ENCODE measurements at regions not wholly inside any gene's neighbourhood (a gene's known extent, or its start where the extent isn't known, plus 50 kb on each side); places are given as distances from the start of the nearest gene placed in this dataset.
"Not testable (repeated sequence)": the region's sequence is repeated elsewhere in the genome, so short reads cannot be mapped to it uniquely, and the experiment has no call there.

GRCh38 chr10:36026081-36026480 lies 384.0 kb upstream of the FZD8 start:
- no peak for FAIRE-seq

GRCh38 chr10:36023939-36024338 lies 381.8 kb upstream of the FZD8 start:
- FAIRE-seq: no peak

GRCh38 chr10:36021096-36021495 lies 379.0 kb upstream of the FZD8 start:
- no peak for FAIRE-seq

GRCh38 chr10:36019749-36020148 lies 377.7 kb upstream of the FZD8 start:
- no peak for FAIRE-seq

- no peak for FAIRE-seq
Observed at GRCh38 chr10:36018996-36019395, 376.9 kb upstream of the FZD8 start.

GRCh38 chr10:36017137-36017536 lies 375.0 kb upstream of the FZD8 start:
- FAIRE-seq: no peak

GRCh38 chr10:36007369-36007768 lies 365.3 kb upstream of the FZD8 start:
- FAIRE-seq: no peak

GRCh38 chr10:36003688-36004087 lies 361.6 kb upstream of the FZD8 start:
- FAIRE-seq: no peak

- FAIRE-seq: no peak
Observed at GRCh38 chr10:36003031-36003600, 361.0 kb upstream of the FZD8 start.

- FAIRE-seq: no peak
Observed at GRCh38 chr10:36002445-36002844, 360.3 kb upstream of the FZD8 start.

GRCh38 chr10:36000754-36001153 lies 358.7 kb upstream of the FZD8 start:
- FAIRE-seq: not testable (repeated sequence)

GRCh38 chr10:35998026-35998425 lies 355.9 kb upstream of the FZD8 start:
- peak; percentile 98 for FAIRE-seq

- FAIRE-seq: no peak
Observed at GRCh38 chr10:35995485-35995884, 353.4 kb upstream of the FZD8 start.

GRCh38 chr10:35993591-35994515 lies 351.8 kb upstream of the FZD8 start:
- no peak for FAIRE-seq

GRCh38 chr10:35992107-35992506 lies 350.0 kb upstream of the FZD8 start:
- no peak for FAIRE-seq

- no peak for FAIRE-seq
Observed at GRCh38 chr10:35986756-35987502, 344.8 kb upstream of the FZD8 start.

- FAIRE-seq: no peak
Observed at GRCh38 chr10:35979116-35979515, 337.0 kb upstream of the FZD8 start.

- FAIRE-seq: not testable (repeated sequence)
Observed at GRCh38 chr10:35973912-35974591, 332.0 kb upstream of the FZD8 start.

- FAIRE-seq: no peak
Observed at GRCh38 chr10:35972275-35972674, 330.2 kb upstream of the FZD8 start.

- no peak for FAIRE-seq
Observed at GRCh38 chr10:35971397-35971796, 329.3 kb upstream of the FZD8 start.

GRCh38 chr10:35963685-35964084 lies 321.6 kb upstream of the FZD8 start:
- no peak for FAIRE-seq

- FAIRE-seq: no peak
Observed at GRCh38 chr10:35961501-35961900, 319.4 kb upstream of the FZD8 start.

- no peak for FAIRE-seq
Observed at GRCh38 chr10:35959252-35959651, 317.2 kb upstream of the FZD8 start.

Data from endometrium (tissue), 2 donors.